Type B pancreatic cell (in vitro differentiated cells): ENCODE measurements at regions not wholly inside any gene's neighbourhood (a gene's known extent, or its start where the extent isn't known, plus 50 kb on each side); places are given as distances from the start of the nearest gene placed in this dataset.

Source experiments
- DNase-seq: peaks from one replicate; pipeline ENCODE4 v3.0.0; 2021; ENCODE audit warnings: mixed read lengths; ENCODE audit not compliant: unreplicated experiment; ENCODE audit errors: extremely low spot score
- H3K27ac Mint-ChIP-seq: 2 replicates; pipeline ENCODE4 v1.8.0; 2021; ENCODE audit warnings: mild to moderate bottlenecking, mixed read lengths
- H3K27me3 Mint-ChIP-seq: 2 replicates; pipeline ENCODE4 v1.8.0; 2021; ENCODE audit warnings: mixed read lengths
- H3K36me3 Mint-ChIP-seq: 2 replicates; pipeline ENCODE4 v1.8.0; 2021; ENCODE audit warnings: mixed read lengths
- H3K4me1 Mint-ChIP-seq: one replicate; pipeline ENCODE4 v1.8.0; 2021; ENCODE audit warnings: mixed read lengths; ENCODE audit not compliant: unreplicated experiment
- H3K4me3 Mint-ChIP-seq: 2 replicates; pipeline ENCODE4 v1.8.0; 2021; ENCODE audit warnings: mild to moderate bottlenecking, mixed read lengths
- H3K9me3 Mint-ChIP-seq: 2 replicates; pipeline ENCODE4 v1.8.0; 2021; ENCODE audit warnings: mixed read lengths
- CTCF ChIP-seq: fragments of 200-600 bp; sonication (generic); conservative IDR thresholded peaks from 2 replicates; pipeline ENCODE4 v1.5.0; 2021; ENCODE audit warnings: antibody characterized with exemption, mild to moderate bottlenecking

- Mint-ChIP-seq H3K27ac (no peak overlapping the region), H3K36me3 (no peaks in the 10 kb centered on the region), H3K4me1 (no peaks in the 10 kb centered on the region), H3K27me3 (peaks cover 3% of the 10 kb centered on the region), H3K4me3 (no peak overlapping the region), H3K9me3 (no peaks in the 10 kb centered on the region)
- no peak for DNase-seq
- no peak for TF ChIP-seq CTCF
Measured at GRCh38 chr4:154084864-154085263, 296.0 kb upstream of the SFRP2 start.

GRCh38 chr4:154082760-154083535 lies 294.1 kb upstream of the SFRP2 start:
- H3K9me3 Mint-ChIP-seq = no peaks in the 10 kb centered on the region
- no peaks in the 10 kb centered on the region for H3K4me1 Mint-ChIP-seq
- H3K27ac Mint-ChIP-seq = no peak overlapping the region
- H3K27me3 Mint-ChIP-seq = peaks cover 3% of the 10 kb centered on the region
- DNase-seq = no peak
- TF ChIP-seq CTCF = peak; percentile 69
- H3K36me3 Mint-ChIP-seq = no peaks in the 10 kb centered on the region
- no peak overlapping the region for H3K4me3 Mint-ChIP-seq

GRCh38 chr4:154081391-154081790 lies 292.5 kb upstream of the SFRP2 start:
- no peak for DNase-seq
- H3K36me3 Mint-ChIP-seq = no peaks in the 10 kb centered on the region
- TF ChIP-seq CTCF = no peak
- H3K27me3 Mint-ChIP-seq = no peaks in the 10 kb centered on the region
- no peak overlapping the region for H3K27ac Mint-ChIP-seq
- no peaks in the 10 kb centered on the region for H3K9me3 Mint-ChIP-seq
- no peaks in the 10 kb centered on the region for H3K4me1 Mint-ChIP-seq
- H3K4me3 Mint-ChIP-seq = no peak overlapping the region

- Mint-ChIP-seq H3K27me3 (no peaks in the 10 kb centered on the region), H3K36me3 (no peaks in the 10 kb centered on the region), H3K9me3 (no peaks in the 10 kb centered on the region), H3K27ac (no peak overlapping the region), H3K4me3 (no peak overlapping the region), H3K4me1 (no peaks in the 10 kb centered on the region)
- DNase-seq = no peak
- TF ChIP-seq CTCF = no peak
Measured at GRCh38 chr4:154078504-154079350, 289.8 kb upstream of the SFRP2 start.

- DNase-seq = no peak
- Mint-ChIP-seq H3K9me3 (peaks cover 7% of the 10 kb centered on the region), H3K27me3 (no peaks in the 10 kb centered on the region), H3K27ac (no peak overlapping the region), H3K4me1 (no peaks in the 10 kb centered on the region), H3K36me3 (no peaks in the 10 kb centered on the region), H3K4me3 (no peak overlapping the region)
- TF ChIP-seq CTCF = no peak
Measured at GRCh38 chr4:154076921-154077320, 288.0 kb upstream of the SFRP2 start.
